H1 (cell line): ENCODE measurements at regions not wholly inside any gene's neighbourhood (a gene's known extent, or its start where the extent isn't known, plus 50 kb on each side); places are given as distances from the start of the nearest gene placed in this dataset.

Experiments
- CTCF ChIA-PET: fragments of 300-600 bp; sonication (Branson Sonifier 250); formaldehyde crosslinking; loops from one replicate; lab custom pipeline; 2021; ENCODE audit not compliant: partially characterized antibody; lab: Charles Lee
- POLR2A ChIA-PET: fragments of 300-600 bp; sonication (Branson Sonifier 250); formaldehyde crosslinking; loops from one replicate; lab custom pipeline; 2021; ENCODE audit warnings: inconsistent platforms; ENCODE audit not compliant: partially characterized antibody; lab: Charles Lee
- DNase-seq, 2 experiments: peaks; one replicate each; pipeline versions ENCODE4 v3.0.0 to v3.0.0-alpha.2; 2010 to 2022; ENCODE audit warnings: low spot score in 2 of 2, low read depth in 1 of 2, mixed read lengths in 1 of 2
- FAIRE-seq: peaks from 2 replicates; lab custom pipeline; 2011; peaks lifted over from hg19 to GRCh38; lab: Jason Lieb, UNC
- H2AFZ ChIP-seq: 2 replicates; pipeline ENCODE4 v1.8.1; 2012; ENCODE audit warnings: low read length, inconsistent platforms
- H2AK5ac ChIP-seq: 2 replicates; pipeline ENCODE4 v1.6.1; 2013; ENCODE audit warnings: low read depth, low read length
- H2BK120ac ChIP-seq: replicated peaks from 2 replicates; pipeline ENCODE3; 2013; ENCODE audit warnings: low read depth, low read length, inconsistent platforms
- H2BK12ac ChIP-seq: 2 replicates; pipeline ENCODE4 v1.6.1; 2013; ENCODE audit warnings: low read depth, low read length
- H2BK15ac ChIP-seq: 2 replicates; pipeline ENCODE4 v1.6.1; 2013; ENCODE audit warnings: low read length
- H2BK20ac ChIP-seq: 2 replicates; pipeline ENCODE4 v1.6.1; 2013; ENCODE audit warnings: low read length
- H2BK5ac ChIP-seq: 2 replicates; pipeline ENCODE4 v1.6.1; 2013; ENCODE audit warnings: low read depth, low read length
- H3K14ac ChIP-seq: 2 replicates; pipeline ENCODE4 v1.6.1; 2013; ENCODE audit warnings: inconsistent platforms; ENCODE audit not compliant: insufficient read length
- H3K18ac ChIP-seq: 2 replicates; pipeline ENCODE4 v1.6.1; 2013; ENCODE audit warnings: low read length; ENCODE audit errors: extremely low read depth
- H3K23ac ChIP-seq: 2 replicates; pipeline ENCODE4 v1.6.1; 2013; ENCODE audit warnings: inconsistent platforms; ENCODE audit not compliant: insufficient read length
- H3K23me2 ChIP-seq: 2 replicates; pipeline ENCODE4 v1.6.1; 2013; ENCODE audit warnings: low read depth, low read length
- H3K27ac ChIP-seq: 2 replicates; pipeline ENCODE4 v1.6.1; 2011; ENCODE audit warnings: low read depth, low read length, inconsistent platforms
- H3K27me3 ChIP-seq, 4 experiments: replicated peaks in 1 of 4; 1 replicate in 1 of 4; 2 replicates in 3 of 4; pipeline versions ENCODE4 v1.6.1 to v1.8.1; 2011 to 2013; ENCODE audit warnings: low read length in 3 of 4, mild to moderate bottlenecking in 3 of 4, inconsistent platforms in 2 of 4, mixed read lengths in 2 of 4, moderate library complexity in 1 of 4; ENCODE audit not compliant: control insufficient read depth in 3 of 4, insufficient read depth in 3 of 4; ENCODE audit errors: extremely low read depth in 1 of 4
- H3K36me3 ChIP-seq, 4 experiments: 2 replicates each; pipeline versions ENCODE4 v1.6.1 to v1.8.1; 2011 to 2013; ENCODE audit warnings: mild to moderate bottlenecking in 4 of 4, low read length in 3 of 4, moderate library complexity in 2 of 4, control low read depth in 1 of 4, inconsistent platforms in 1 of 4; ENCODE audit not compliant: insufficient read depth in 4 of 4, control insufficient read depth in 2 of 4
- H3K4ac ChIP-seq: replicated peaks from 2 replicates; pipeline ENCODE3; 2013; ENCODE audit warnings: low read length, low read depth, mixed read lengths, inconsistent platforms; ENCODE audit not compliant: insufficient read length
- H3K4me1 ChIP-seq, 4 experiments: replicated peaks in 1 of 4; 1 replicate in 1 of 4; 2 replicates in 3 of 4; pipeline versions ENCODE4 v1.6.1 to v1.8.1; 2011 to 2013; ENCODE audit warnings: low read length in 3 of 4, inconsistent platforms in 2 of 4, mixed read lengths in 1 of 4; ENCODE audit not compliant: insufficient read depth in 4 of 4, control insufficient read depth in 3 of 4
- H3K4me2 ChIP-seq, 2 experiments: 2 replicates each; pipeline versions ENCODE4 v1.6.1 to v1.8.1; 2011 to 2013; ENCODE audit warnings: low read depth in 2 of 2, low read length in 2 of 2, control low read depth in 1 of 2, inconsistent platforms in 1 of 2, mild to moderate bottlenecking in 1 of 2; ENCODE audit not compliant: insufficient read depth in 1 of 2
- H3K4me3 ChIP-seq, 4 experiments: fragments of 200-600, 300-600 bp in 1 of 4; sonication (generic), shearing (Covaris generic), sonication (Bioruptor Twin) in 1 of 4; 2 replicates each; pipeline versions ENCODE4 v1.5.1 to v1.8.1; 2011 to 2016; ENCODE audit warnings: low read length in 4 of 4, low read depth in 3 of 4, control low read depth in 2 of 4, inconsistent platforms in 2 of 4, mild to moderate bottlenecking in 2 of 4, mixed read lengths in 1 of 4, moderate library complexity in 1 of 4; ENCODE audit not compliant: insufficient read depth in 2 of 4; ENCODE audit errors: extremely low read depth in 1 of 4
- H3K56ac ChIP-seq: replicated peaks from 2 replicates; pipeline ENCODE3; 2013; ENCODE audit warnings: low read depth, mild to moderate bottlenecking, mixed read lengths, low read length, inconsistent platforms; ENCODE audit not compliant: insufficient read length
- H3K79me1 ChIP-seq: 2 replicates; pipeline ENCODE4 v1.6.1; 2013; ENCODE audit warnings: low read depth, low read length, control low read depth
- H3K79me2 ChIP-seq, 2 experiments: 2 replicates each; pipeline versions ENCODE4 v1.6.1 to v1.8.1; 2012 to 2013; ENCODE audit warnings: low read length in 2 of 2, mild to moderate bottlenecking in 2 of 2, inconsistent platforms in 1 of 2; ENCODE audit not compliant: insufficient read depth in 2 of 2, control insufficient read depth in 1 of 2
- H3K9ac ChIP-seq, 4 experiments: replicated peaks in 1 of 4; 1 replicate in 1 of 4; 2 replicates in 3 of 4; pipeline versions ENCODE4 v1.6.1 to v1.8.1; 2011 to 2013; ENCODE audit warnings: low read depth in 3 of 4, low read length in 3 of 4, control low read depth in 2 of 4, mild to moderate bottlenecking in 2 of 4, moderate library complexity in 2 of 4, inconsistent platforms in 1 of 4; ENCODE audit errors: extremely low read depth in 1 of 4
- H3K9me3 ChIP-seq, 2 experiments: 2 replicates each; pipeline versions ENCODE4 v1.6.1 to v1.8.1; 2012 to 2013; ENCODE audit warnings: mild to moderate bottlenecking in 2 of 2, moderate library complexity in 2 of 2, control low read depth in 1 of 2, inconsistent platforms in 1 of 2, low read depth in 1 of 2, low read length in 1 of 2, mixed read lengths in 1 of 2; ENCODE audit not compliant: insufficient read depth in 2 of 2
- H4K20me1 ChIP-seq, 2 experiments: replicated peaks in 1 of 2; 2 replicates each; pipeline versions ENCODE3 to v1.8.1; 2011 to 2013; ENCODE audit warnings: inconsistent platforms in 2 of 2, low read length in 2 of 2, mild to moderate bottlenecking in 1 of 2; ENCODE audit not compliant: insufficient read depth in 2 of 2, control insufficient read depth in 1 of 2
- H4K5ac ChIP-seq: 2 replicates; pipeline ENCODE4 v1.6.1; 2013; ENCODE audit warnings: low read length, low read depth, mixed read lengths, inconsistent platforms; ENCODE audit not compliant: insufficient read length
- H4K8ac ChIP-seq: 2 replicates; pipeline ENCODE4 v1.8.0; 2013; ENCODE audit warnings: mild to moderate bottlenecking, moderate library complexity, low read length, inconsistent platforms; ENCODE audit not compliant: insufficient read depth; ENCODE audit errors: extremely low read depth
- H4K91ac ChIP-seq: replicated peaks from 2 replicates; pipeline ENCODE3; 2013; ENCODE audit warnings: low read length, mixed read lengths, inconsistent platforms; ENCODE audit not compliant: insufficient read length
- BRCA1 ChIP-seq: IDR thresholded peaks from 2 replicates; pipeline ENCODE4 v1.6.1; 2012; ENCODE audit warnings: low read depth, low read length, improper control_type of control experiment
- RAD21 ChIP-seq, 2 experiments: IDR thresholded peaks in 1 of 2; conservative IDR thresholded peaks in 1 of 2; 2 replicates each; pipeline ENCODE4 v1.6.1; 2011; ENCODE audit warnings: low read depth in 2 of 2, low read length in 2 of 2, improper control_type of control experiment in 1 of 2, inconsistent platforms in 1 of 2, mild to moderate bottlenecking in 1 of 2, moderate library complexity in 1 of 2
- SP4 ChIP-seq: IDR thresholded peaks from 2 replicates; pipeline ENCODE4 v1.6.1; 2012; ENCODE audit warnings: low read length, inconsistent platforms
- WGBS, 2 experiments: shearing (Covaris generic) in 1 of 2; methylation state at CpG; one replicate each; pipeline versions ENCODE4 v1.1.6 to v1.1.7; 2013 to 2015; ENCODE audit warnings: low lambda C conversion rate in 2 of 2, mixed read lengths in 2 of 2, inconsistent platforms in 1 of 2, low coverage in 1 of 2, missing lambda C conversion rate in 1 of 2; ENCODE audit not compliant: insufficient replicate concordance in 2 of 2, insufficient coverage in 1 of 2, insufficient read length in 1 of 2; ENCODE audit errors: extremely low coverage in 1 of 2, missing lambda C conversion rate in 1 of 2; 5-methylcytosine and 5-hydroxymethylcytosine counted together
- TF ChIP-seq, protein P1 (sequence below), 3 experiments: IDR thresholded peaks; 1 replicate in 2 of 3; 2 replicates in 1 of 3; pipeline versions ENCODE4 v1.5.1 to v1.6.1; 2011; ENCODE audit warnings: low read length in 3 of 3, mild to moderate bottlenecking in 3 of 3, inconsistent platforms in 2 of 3, low read depth in 1 of 3, moderate library complexity in 1 of 3; ENCODE audit not compliant: insufficient read depth in 1 of 3; ENCODE audit errors: control extremely low read depth in 1 of 3

DNA sequence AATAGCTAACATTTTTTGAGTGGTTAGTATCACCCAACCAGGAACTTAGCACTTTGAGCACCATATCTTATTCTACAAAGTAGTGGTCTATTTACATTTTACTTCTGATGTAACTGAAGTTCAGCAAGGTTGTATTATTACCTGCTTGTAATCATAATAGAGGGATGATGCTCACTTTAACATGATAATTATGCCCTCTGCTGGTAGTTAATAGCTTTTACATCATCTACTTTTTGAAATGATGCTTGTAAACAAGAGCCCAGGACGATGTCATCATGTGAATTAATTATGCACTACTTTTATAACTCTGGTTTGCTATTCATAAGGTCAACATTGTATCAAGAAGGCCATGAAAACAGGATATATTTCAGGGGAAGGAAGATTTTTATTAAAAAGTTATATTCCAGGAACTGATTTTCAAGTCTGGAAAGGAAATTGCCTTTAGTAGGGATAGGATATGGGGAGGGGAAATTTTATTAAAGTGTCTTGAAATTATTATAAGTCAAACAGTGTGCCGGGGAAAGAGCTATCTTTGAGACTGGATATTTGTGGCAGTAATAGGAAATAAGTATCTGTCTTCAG, 80.3 kb upstream of the SCIN start:
- H2BK12ac ChIP-seq: no peak overlapping the region
- no peaks in the 10 kb centered on the region for H3K27me3 ChIP-seq
- no peak overlapping the region for H3K4me2 ChIP-seq
- H3K23ac ChIP-seq: no peak overlapping the region
- H4K5ac ChIP-seq: no peak overlapping the region
- H2BK5ac ChIP-seq: no peak overlapping the region
- no peak overlapping the region for H4K8ac ChIP-seq
- H2AK5ac ChIP-seq: no peak overlapping the region
- FAIRE-seq (peak; percentile 50), DNase-seq (no peak)
- H3K4me1 ChIP-seq: peaks cover 0 to 4% (median 0%) of the 10 kb centered on the region in 4 experiments; a peak in 1 of 7 replicates
- 39% methylated on average over 2 of the region's 2 CpGs; no CpG with 5 or more reads in 1 of the 2 experiments for WGBS, 2 experiments
- no peak overlapping the region for H3K14ac ChIP-seq
- H3K27ac ChIP-seq: no peak overlapping the region
- no peak overlapping the region for H3K18ac ChIP-seq
- H3K4ac ChIP-seq: no peak overlapping the region
- H3K23me2 ChIP-seq: no peaks in the 10 kb centered on the region
- no peak overlapping the region for H2BK20ac ChIP-seq
- H3K9ac ChIP-seq: no peak overlapping the region
- H2BK15ac ChIP-seq: no peak overlapping the region
- no peak overlapping the region for H3K4me3 ChIP-seq
- H3K36me3 ChIP-seq: no peaks in the 10 kb centered on the region
- H4K91ac ChIP-seq: no peak overlapping the region
- no peaks in the 10 kb centered on the region for H3K9me3 ChIP-seq
- ChIA-PET CTCF (interaction anchor here (0.6 to 2.5 kb wide), 52 partner anchors 8 to 773 kb away, joined by 3 to 103 read pairs (median 5); partner anchors contain the start of genes ARL4A, TMEM106B and VWDE), POLR2A (interaction anchor here (1.0 kb wide), 1 partner anchor 53 kb away, joined by 3 read pairs; no protein-coding TSS in a partner anchor)
- H2BK120ac ChIP-seq: no peak overlapping the region
- H3K79me2 ChIP-seq: no peaks in the 10 kb centered on the region
- H4K20me1 ChIP-seq: no peaks in the 10 kb centered on the region
- H3K79me1 ChIP-seq: no peaks in the 10 kb centered on the region
- H3K56ac ChIP-seq: no peak overlapping the region
- TF ChIP-seq, protein P1, sequence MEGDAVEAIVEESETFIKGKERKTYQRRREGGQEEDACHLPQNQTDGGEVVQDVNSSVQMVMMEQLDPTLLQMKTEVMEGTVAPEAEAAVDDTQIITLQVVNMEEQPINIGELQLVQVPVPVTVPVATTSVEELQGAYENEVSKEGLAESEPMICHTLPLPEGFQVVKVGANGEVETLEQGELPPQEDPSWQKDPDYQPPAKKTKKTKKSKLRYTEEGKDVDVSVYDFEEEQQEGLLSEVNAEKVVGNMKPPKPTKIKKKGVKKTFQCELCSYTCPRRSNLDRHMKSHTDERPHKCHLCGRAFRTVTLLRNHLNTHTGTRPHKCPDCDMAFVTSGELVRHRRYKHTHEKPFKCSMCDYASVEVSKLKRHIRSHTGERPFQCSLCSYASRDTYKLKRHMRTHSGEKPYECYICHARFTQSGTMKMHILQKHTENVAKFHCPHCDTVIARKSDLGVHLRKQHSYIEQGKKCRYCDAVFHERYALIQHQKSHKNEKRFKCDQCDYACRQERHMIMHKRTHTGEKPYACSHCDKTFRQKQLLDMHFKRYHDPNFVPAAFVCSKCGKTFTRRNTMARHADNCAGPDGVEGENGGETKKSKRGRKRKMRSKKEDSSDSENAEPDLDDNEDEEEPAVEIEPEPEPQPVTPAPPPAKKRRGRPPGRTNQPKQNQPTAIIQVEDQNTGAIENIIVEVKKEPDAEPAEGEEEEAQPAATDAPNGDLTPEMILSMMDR (IDR thresholded peaks at IDR 0.05; ENCODE audit: control extremely low read depth in 1 of 3, insufficient read depth in 1 of 3, low read depth in 1 of 3, low read length in 3 of 3): peak in 2 of 3 experiments; percentile 44 to 51; a peak in 2 of 4 replicates
- TF ChIP-seq RAD21 (IDR thresholded peaks at IDR 0.05 in 1 of 2, conservative IDR thresholded peaks at IDR 0.05 in 1 of 2; ENCODE audit: low read depth in 2 of 2, low read length in 2 of 2) (peak; percentile 55 to 62), SP4 (no peak), BRCA1 (no peak)
- TF ChIP-seq, all 59 proteins: peak for 2
- no peak overlapping the region for H2AFZ ChIP-seq
